ENCODE measurements at regions not wholly inside any gene's neighbourhood (a gene's known extent, or its start where the extent isn't known, plus 50 kb on each side); places are given as distances from the start of the nearest gene placed in this dataset.

DNA sequence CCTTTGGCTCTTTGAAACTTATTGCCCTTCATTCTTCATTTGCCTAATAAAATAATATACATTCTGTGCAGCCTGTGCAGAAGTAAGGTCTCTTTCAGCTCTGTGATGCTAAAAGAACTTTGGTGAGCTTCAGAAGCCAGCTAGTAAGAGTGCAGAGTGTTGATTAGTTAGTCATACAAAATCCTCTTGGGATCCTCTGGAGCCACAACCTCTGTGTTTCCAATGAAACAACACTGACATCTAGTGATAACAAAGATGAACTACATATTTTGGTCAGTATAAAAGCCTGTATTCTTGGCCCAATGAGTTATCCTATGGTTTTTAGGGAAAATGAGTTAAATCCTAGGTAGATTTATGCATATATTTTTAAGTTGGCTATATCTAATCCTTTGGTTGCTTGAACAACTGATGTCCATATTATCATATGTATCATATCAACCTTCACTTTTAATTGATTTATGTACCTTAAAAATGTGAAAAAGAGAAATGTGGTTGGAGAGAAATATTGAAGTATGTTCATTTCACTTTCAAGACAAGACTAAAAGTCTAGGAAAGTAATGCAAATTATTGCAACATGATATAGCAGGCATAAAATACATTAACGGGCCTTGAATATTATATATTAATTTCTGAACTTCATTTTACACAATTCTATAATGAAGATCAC lies 158.4 kb downstream of the KLHL28 start:
- 51 to 77% (median 70%) methylated on average over 1 of the region's 1 CpG for WGBS, 5 donors
- no peaks in the 10 kb centered on the region for H3K27me3 ChIP-seq (replicated peaks in 1 of 7)
- intact Hi-C loops (cut with DNase I; ENCODE audit: low total_unique reads), result no loop called here
- H3K9me3 ChIP-seq, result no peaks in the 10 kb centered on the region
- TF ChIP-seq POLR2AphosphoS5 (IDR thresholded peaks at IDR 0.05), result no peak
- TF ChIP-seq CTCF (IDR thresholded peaks at IDR 0.05 in 8 of 11, conservative IDR thresholded peaks at IDR 0.05 in 3 of 11), result peak in 9 of 11 experiments; percentile 23 to 59 (median 50)
- no peaks in the 10 kb centered on the region for H3K4me1 ChIP-seq
- no peak overlapping the region for H3K27ac ChIP-seq
- H3K36me3 ChIP-seq, result no peaks in the 10 kb centered on the region
- no peak overlapping the region for H3K4me3 ChIP-seq
- no peak for DNase-seq

DNA sequence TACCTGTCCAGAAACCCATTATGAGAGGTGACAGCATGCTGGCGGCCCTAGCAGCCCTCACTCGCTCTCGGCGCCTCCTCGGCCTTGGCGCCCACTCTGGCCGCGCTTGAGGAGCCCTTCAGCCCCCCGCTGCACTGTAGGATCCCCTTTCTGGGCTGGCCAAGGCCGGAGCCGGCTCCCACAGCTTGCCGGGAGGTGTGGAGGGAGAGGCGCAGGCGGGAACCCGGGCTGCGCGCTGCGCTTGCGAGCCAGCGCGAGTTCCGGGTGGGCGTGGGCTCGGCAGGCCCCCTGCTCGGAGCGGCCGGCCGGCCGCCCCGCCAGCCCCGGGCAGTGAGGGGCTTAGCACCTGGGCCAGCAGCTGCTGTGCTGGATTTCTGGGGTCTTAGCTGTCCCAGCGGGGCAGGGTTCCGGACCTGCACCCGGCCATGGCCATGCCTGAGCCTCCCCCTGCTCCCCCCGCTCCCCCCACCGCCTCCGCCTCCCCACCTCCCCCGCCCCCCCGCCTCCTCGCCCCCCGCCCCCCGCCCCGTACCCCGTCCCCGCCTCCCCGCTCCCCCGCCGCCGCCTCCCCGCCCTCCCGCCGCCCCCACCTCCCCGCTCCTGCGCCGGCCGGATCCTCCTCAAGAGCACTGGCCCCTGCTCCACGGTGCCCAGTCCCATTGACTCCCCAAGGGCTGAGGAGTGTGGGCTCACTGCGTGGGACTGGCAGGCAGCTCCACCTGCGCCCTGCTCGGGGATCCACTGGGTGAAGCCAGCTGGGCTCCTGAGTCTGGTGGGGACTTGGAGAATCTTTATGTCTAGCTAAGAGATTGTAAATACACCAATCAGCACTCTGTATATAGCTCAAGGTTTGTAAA lies 163.1 kb downstream of the KLHL28 start:
- Histone ChIP-seq H3K27ac (no peak overlapping the region), H3K4me3 (peak overlapping the region in 2 of 8 donors; percentile 13 to 18), H3K27me3 (replicated peaks in 1 of 7) (no peaks in the 10 kb centered on the region), H3K4me1 (no peaks in the 10 kb centered on the region), H3K36me3 (no peaks in the 10 kb centered on the region), H3K9me3 (no peaks in the 10 kb centered on the region)
- TF ChIP-seq POLR2AphosphoS5 (IDR thresholded peaks at IDR 0.05) (no peak), CTCF (IDR thresholded peaks at IDR 0.05 in 8 of 11, conservative IDR thresholded peaks at IDR 0.05 in 3 of 11) (no peak), POLR2A (IDR thresholded peaks at IDR 0.05) (no peak)
- DNase-seq, result no peak
- intact Hi-C loops (cut with DNase I; ENCODE audit: low total_unique reads), result no loop called here
- WGBS, 5 donors, result 76 to 95% (median 79%) methylated on average over 34 to 60 of the region's 60 CpGs

DNA sequence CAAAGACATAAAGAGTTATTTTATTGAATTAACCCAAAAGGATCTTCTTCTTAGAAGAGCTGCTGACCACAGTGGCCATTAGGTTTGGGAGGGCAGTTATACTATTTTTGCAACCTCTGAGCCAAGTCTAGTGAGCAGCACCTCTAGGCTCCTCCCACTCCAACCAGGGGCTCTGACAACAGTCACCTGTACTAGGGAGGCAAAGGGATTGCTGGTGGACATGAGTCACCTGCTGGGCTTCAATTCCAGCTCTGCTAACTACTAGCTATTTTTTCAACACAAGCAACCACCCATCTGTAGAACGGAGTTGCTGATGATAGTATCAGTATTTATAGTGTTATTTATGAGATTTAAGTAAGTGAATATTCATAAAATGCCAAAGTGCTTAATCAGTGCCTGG lies 166.0 kb downstream of the KLHL28 start:
- no peak overlapping the region for H3K4me3 ChIP-seq

More for the DNA sequence above, 166.0 kb downstream of the KLHL28 start:
- no peaks in the 10 kb centered on the region for H3K27me3 ChIP-seq (replicated peaks in 1 of 7)
- DNase-seq, result no peak
- WGBS, 5 donors, result 69 to 90% (median 76%) methylated on average over 1 of the region's 1 CpG
- no peaks in the 10 kb centered on the region for H3K4me1 ChIP-seq
- TF ChIP-seq POLR2A (IDR thresholded peaks at IDR 0.05), result no peak
- no peak for TF ChIP-seq POLR2AphosphoS5 (IDR thresholded peaks at IDR 0.05)
- TF ChIP-seq CTCF (IDR thresholded peaks at IDR 0.05 in 8 of 11, conservative IDR thresholded peaks at IDR 0.05 in 3 of 11), result no peak
- no peak overlapping the region for H3K27ac ChIP-seq
- H3K36me3 ChIP-seq, result no peaks in the 10 kb centered on the region
- intact Hi-C loops (cut with DNase I; ENCODE audit: low total_unique reads), result no loop called here
- no peaks in the 10 kb centered on the region for H3K9me3 ChIP-seq
